ENCODE measurements at regions not wholly inside any gene's neighbourhood (a gene's known extent, or its start where the extent isn't known, plus 50 kb on each side); places are given as distances from the start of the nearest gene placed in this dataset.

DNA sequence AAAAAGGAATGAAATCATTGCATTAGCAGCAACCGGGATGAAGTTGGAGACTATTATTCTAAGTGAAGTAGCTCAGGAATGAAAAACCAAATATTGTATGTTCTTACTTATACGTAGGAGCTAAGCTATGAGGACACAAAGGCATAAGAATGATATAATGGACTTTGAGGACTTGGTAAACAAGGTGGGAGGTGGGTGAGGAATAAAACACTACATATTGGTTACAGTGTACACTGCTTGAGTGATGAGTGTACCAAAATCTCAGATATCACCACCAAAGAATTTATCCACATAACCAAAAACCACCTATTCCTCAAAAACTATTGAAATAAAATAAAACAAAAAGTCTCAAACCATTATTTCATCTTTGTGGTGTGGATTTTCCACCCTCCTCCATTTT, 593.5 kb downstream of the TENT5A start:
- no peaks in the 10 kb centered on the region for H3K9me3 Mint-ChIP-seq
- no peaks in the 10 kb centered on the region for H3K27me3 Mint-ChIP-seq
- no peak overlapping the region for H3K4me3 Mint-ChIP-seq
- H3K36me3 Mint-ChIP-seq = no peaks in the 10 kb centered on the region
- H3K27ac Mint-ChIP-seq = no peak overlapping the region
- no peaks in the 10 kb centered on the region for H3K4me1 Mint-ChIP-seq (ENCODE audit: unreplicated experiment)
- TF ChIP-seq, protein P1, sequence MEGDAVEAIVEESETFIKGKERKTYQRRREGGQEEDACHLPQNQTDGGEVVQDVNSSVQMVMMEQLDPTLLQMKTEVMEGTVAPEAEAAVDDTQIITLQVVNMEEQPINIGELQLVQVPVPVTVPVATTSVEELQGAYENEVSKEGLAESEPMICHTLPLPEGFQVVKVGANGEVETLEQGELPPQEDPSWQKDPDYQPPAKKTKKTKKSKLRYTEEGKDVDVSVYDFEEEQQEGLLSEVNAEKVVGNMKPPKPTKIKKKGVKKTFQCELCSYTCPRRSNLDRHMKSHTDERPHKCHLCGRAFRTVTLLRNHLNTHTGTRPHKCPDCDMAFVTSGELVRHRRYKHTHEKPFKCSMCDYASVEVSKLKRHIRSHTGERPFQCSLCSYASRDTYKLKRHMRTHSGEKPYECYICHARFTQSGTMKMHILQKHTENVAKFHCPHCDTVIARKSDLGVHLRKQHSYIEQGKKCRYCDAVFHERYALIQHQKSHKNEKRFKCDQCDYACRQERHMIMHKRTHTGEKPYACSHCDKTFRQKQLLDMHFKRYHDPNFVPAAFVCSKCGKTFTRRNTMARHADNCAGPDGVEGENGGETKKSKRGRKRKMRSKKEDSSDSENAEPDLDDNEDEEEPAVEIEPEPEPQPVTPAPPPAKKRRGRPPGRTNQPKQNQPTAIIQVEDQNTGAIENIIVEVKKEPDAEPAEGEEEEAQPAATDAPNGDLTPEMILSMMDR (conservative IDR thresholded peaks at IDR 0.05) = no peak
- no peak for DNase-seq (ENCODE audit: extremely low spot score, unreplicated experiment)

DNA sequence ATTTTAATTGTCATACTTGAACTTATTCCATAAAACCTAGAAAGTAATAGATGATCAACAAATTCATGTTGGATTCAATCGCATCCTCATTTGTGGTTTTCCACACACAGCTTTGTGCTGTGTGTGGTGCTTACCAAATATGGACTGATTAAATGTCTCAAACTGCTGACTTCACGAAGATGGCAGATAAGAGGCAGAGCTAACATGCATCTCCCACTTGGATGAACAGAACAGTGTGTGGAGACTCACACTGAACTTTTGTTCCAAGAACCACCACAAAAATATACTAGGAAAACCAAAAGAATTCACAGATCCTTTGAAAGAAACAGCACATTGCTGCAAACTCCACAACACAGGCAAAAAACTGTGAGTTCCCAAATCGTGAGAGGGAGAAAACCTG, 603.7 kb downstream of the TENT5A start:
- H3K36me3 Mint-ChIP-seq = no peaks in the 10 kb centered on the region
- H3K4me1 Mint-ChIP-seq (ENCODE audit: unreplicated experiment) = no peaks in the 10 kb centered on the region
- no peak for DNase-seq (ENCODE audit: extremely low spot score, unreplicated experiment)
- TF ChIP-seq, protein P1 (conservative IDR thresholded peaks at IDR 0.05) = no peak
- no peaks in the 10 kb centered on the region for H3K27me3 Mint-ChIP-seq
- no peaks in the 10 kb centered on the region for H3K9me3 Mint-ChIP-seq
- no peak overlapping the region for H3K27ac Mint-ChIP-seq
- no peak overlapping the region for H3K4me3 Mint-ChIP-seq

DNA sequence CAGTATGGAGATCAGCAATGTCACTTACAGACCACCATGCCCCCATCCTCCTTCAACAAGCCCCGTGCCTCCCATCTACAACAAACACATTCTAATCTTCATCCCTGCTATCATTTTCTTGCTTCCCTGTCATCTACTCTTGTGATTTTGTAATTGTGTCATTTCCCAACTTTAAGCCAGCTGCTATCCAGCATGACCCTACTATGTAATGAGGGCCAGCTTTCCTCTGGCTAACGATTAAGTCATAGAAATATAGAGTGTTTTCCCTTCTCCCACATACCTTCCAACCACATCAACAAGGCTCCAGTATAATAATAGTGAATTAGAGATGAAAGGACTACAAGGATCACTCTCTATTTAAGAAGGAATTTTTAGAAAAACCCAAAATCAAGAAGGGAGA, 607.0 kb downstream of the TENT5A start:
- no peaks in the 10 kb centered on the region for H3K9me3 Mint-ChIP-seq
- no peak overlapping the region for H3K4me3 Mint-ChIP-seq
- H3K27me3 Mint-ChIP-seq = no peaks in the 10 kb centered on the region
- no peaks in the 10 kb centered on the region for H3K4me1 Mint-ChIP-seq (ENCODE audit: unreplicated experiment)
- H3K36me3 Mint-ChIP-seq = no peaks in the 10 kb centered on the region
- H3K27ac Mint-ChIP-seq = no peak overlapping the region
- no peak for DNase-seq (ENCODE audit: extremely low spot score, unreplicated experiment)
- TF ChIP-seq, protein P1 (conservative IDR thresholded peaks at IDR 0.05) = no peak

- no peak for DNase-seq (ENCODE audit: extremely low spot score, unreplicated experiment)
- no peaks in the 10 kb centered on the region for H3K27me3 Mint-ChIP-seq
- H3K36me3 Mint-ChIP-seq = no peaks in the 10 kb centered on the region
- H3K4me3 Mint-ChIP-seq = no peak overlapping the region
- TF ChIP-seq, protein P1 (conservative IDR thresholded peaks at IDR 0.05) = no peak
- H3K4me1 Mint-ChIP-seq (ENCODE audit: unreplicated experiment) = no peaks in the 10 kb centered on the region
- no peak overlapping the region for H3K27ac Mint-ChIP-seq
- no peaks in the 10 kb centered on the region for H3K9me3 Mint-ChIP-seq
These were observed 608.1 kb downstream of the TENT5A start for GRCh38 chr6:81144346-81144745.

GRCh38 chr6:81138236-81138635, 614.2 kb downstream of the TENT5A start:
- Mint-ChIP-seq H3K4me1 (ENCODE audit: unreplicated experiment) (no peaks in the 10 kb centered on the region), H3K9me3 (peaks cover 3% of the 10 kb centered on the region), H3K27ac (no peak overlapping the region), H3K4me3 (no peak overlapping the region), H3K27me3 (no peaks in the 10 kb centered on the region), H3K36me3 (no peaks in the 10 kb centered on the region)
- DNase-seq (ENCODE audit: extremely low spot score, unreplicated experiment) = no peak
- TF ChIP-seq, protein P1 (conservative IDR thresholded peaks at IDR 0.05) = no peak

DNA sequence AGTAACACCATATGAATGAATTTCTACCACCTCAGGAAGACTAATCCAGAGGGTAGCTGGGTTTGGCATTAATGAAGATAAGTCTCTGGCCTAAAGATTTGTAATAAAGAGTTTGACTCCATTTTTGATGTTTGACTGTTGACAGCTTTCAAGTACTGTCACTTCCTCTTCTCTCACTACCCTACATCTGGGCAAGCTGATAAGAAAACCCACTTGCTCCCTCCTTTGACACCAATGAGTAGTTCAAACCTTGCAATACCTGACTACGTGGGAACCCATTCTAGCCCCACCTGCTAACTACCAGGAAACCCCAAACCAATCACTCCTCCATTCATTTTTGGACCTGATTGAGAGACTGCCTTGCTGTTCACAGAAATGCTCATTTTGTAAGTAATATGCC, 621.5 kb downstream of the TENT5A start:
- no peaks in the 10 kb centered on the region for H3K36me3 Mint-ChIP-seq
- no peaks in the 10 kb centered on the region for H3K9me3 Mint-ChIP-seq
- H3K4me1 Mint-ChIP-seq (ENCODE audit: unreplicated experiment) = no peaks in the 10 kb centered on the region
- no peaks in the 10 kb centered on the region for H3K27me3 Mint-ChIP-seq
- no peak overlapping the region for H3K27ac Mint-ChIP-seq
- no peak for DNase-seq (ENCODE audit: extremely low spot score, unreplicated experiment)
- TF ChIP-seq, protein P1 (conservative IDR thresholded peaks at IDR 0.05) = no peak
- H3K4me3 Mint-ChIP-seq = no peak overlapping the region
